EL (cell line): ENCODE measurements at regions not wholly inside any gene's neighbourhood (a gene's known extent, or its start where the extent isn't known, plus 50 kb on each side); places are given as distances from the start of the nearest gene placed in this dataset.
A peak's percentile ranks its signal among the peaks of the same experiment; 100 is the strongest.

ENCODE experiments used
- DNase-seq: peaks from one replicate; pipeline ENCODE4 v3.0.0-alpha.2; 2016

DNA sequence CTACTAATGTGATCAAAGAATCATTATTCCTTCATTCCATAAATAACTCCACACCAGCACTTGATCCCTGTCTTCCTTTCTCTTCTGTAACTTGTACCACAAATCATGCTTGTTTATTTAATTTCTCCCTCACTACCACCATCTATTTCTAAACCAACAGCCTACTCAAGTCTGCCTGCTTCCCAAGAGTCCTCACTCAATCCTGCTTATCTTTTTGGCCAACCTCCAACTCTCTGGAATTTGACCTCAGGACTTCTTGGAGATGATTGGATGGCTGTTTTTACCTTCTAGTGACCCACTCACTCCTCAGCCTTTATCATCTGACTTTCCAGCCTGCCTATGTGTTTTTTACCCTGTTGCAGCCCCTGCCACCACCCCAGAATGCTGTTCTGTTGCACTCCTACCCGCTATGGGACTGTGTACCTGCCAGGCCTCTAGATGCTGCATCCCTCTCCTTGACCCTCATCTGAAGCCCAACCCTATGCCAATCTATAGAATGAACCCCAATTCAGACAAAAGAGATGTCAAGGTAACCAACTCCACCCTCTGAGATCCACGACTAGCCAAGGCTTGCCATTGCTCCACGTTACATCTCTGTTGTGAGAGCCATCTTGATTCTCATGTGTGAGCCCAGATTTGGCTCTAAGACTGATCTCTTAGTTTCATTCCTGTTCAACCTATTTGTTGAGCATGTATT lies 150.2 kb upstream of the PLEKHG7 start:
- peak; percentile 16 for DNase-seq

DNA sequence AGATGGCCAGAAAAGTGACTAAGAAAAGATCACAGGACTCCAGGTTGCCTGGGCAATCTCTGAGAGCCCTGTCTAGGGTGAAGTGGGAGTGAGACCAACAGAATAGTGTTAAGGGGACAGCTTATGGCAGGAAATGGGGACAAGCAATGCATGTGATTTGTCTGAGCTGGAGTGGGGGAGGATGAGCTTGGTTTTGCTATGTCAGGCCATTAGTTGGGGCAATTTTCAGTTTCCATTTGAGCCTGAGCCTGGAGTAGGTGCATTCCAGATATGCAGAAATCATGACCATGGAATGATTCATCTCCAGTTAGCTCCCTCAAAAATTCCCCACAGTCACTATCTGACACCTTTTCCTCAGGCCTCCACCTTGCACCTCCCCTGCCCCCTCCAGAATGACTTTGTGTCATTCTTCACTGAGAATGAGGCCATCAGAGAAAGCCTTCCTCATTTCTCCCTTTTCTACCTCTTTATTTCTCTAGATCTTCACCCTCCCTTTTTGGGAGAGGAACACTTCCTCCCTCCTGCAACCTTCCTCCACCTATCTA lies 150.9 kb upstream of the PLEKHG7 start:
- DNase-seq: peak; percentile 71

DNA sequence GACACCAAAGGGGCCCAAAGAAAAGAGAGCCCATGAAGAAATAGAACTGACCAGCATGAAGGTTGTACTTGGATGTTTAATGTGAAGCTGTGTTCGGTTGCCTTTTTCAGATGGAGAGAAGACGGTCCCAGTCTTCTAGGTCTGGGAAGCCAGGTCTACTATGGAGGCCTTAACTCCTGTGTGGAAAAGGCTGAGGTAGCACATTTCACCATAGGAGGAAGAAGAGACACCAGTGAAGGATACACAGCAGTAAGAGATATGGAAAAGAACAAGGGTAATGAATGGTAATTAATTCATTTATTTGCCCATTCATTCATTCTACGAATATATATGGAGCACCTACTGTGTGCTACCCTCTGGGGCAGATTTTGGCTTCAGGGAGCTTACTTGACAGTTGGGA lies 151.6 kb upstream of the PLEKHG7 start:
- no peak for DNase-seq

DNA sequence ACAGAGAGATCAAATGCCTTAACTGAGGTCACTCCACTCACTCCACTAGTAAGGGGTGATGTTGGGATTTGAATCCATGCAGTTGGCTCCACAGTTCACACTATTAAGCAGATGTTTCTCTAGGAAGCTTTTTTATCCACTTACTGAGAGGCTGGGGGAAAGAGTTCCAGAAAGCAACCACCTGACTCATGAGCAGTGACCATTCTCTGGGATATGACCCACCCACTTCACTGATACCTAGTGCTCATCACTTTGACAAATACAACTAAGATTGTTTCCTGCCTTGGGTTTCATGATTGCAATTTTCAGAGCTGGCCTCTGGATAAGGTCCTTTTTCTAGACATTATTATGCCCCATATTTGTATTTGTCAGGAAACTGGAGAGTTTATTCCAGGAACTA lies 152.1 kb upstream of the PLEKHG7 start:
- DNase-seq: no peak

DNA sequence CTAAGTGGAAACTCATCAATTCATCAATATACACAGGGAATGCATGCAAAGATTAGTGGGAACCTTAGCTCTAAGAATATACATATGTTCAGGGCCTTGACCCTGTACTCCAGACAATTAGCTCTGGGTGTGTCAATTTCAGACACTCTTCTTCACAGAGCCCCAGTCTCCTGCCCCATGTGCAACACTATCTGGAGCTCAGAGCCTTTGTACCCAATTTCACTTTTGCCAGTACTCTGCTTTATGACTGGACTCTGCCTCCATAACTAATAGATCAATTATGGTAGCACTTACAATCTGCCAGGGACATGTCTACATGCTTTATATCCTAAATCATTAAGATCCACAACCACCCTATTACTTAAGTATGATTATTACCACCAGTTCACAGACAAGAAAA lies 152.5 kb upstream of the PLEKHG7 start:
- DNase-seq: no peak

DNA sequence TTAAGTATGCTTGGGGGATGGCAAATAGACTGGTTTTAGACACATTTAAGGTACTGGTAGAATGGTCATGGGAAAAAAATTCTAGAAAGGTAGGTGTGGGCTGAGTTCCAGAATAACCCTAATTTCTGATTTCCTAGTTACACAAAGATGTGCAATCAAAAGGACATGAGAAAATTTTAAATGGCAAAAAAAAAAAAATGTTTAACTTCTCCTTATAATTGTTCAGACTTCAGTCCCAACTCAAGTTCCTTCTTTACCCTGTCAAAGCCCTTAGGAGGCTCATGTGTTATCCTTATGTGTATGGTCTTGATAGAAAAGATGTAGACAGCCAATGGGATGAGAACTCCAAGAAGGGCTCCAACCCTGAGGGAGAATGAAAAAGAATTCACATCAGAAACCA lies 153.3 kb upstream of the PLEKHG7 start:
- no peak for DNase-seq

DNA sequence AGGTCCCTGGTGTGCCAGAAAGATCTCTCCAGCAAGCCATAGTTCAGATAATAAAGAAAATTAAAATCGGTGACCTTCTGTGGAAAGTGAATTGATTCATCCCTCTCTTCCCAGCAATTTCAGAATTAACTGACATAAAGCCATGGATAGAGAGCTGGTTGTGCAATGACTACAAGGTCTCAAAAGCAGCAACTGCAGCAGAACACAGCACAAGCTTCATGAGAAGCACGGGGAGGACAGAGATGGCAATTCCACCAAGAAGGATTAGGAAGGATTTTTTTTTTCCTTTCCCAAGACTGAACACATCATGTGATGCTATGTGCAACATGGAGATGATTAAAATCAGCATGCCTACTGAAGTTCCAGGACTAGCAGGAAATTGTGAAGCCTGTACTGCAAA lies 154.9 kb upstream of the PLEKHG7 start:
- DNase-seq: no peak

DNA sequence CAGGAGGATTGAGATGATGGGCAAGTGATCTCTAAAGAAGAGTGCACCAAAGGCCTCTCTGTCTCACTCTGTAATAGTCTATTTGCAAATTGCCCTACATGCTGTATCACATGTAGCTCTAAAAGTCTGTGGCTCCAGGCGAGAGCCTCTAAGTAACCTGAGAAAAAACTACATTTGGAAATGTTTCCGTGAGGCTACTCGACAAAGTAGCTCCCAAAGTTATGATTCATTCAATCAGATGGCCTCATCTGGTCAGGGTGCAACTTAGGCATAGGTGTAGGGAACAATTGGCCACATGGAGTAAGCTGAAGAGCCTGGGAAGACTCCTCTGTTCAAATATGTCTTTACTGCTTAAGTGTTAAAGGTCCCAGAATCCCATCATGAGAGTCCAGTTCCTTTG lies 155.4 kb upstream of the PLEKHG7 start:
- DNase-seq: no peak

DNA sequence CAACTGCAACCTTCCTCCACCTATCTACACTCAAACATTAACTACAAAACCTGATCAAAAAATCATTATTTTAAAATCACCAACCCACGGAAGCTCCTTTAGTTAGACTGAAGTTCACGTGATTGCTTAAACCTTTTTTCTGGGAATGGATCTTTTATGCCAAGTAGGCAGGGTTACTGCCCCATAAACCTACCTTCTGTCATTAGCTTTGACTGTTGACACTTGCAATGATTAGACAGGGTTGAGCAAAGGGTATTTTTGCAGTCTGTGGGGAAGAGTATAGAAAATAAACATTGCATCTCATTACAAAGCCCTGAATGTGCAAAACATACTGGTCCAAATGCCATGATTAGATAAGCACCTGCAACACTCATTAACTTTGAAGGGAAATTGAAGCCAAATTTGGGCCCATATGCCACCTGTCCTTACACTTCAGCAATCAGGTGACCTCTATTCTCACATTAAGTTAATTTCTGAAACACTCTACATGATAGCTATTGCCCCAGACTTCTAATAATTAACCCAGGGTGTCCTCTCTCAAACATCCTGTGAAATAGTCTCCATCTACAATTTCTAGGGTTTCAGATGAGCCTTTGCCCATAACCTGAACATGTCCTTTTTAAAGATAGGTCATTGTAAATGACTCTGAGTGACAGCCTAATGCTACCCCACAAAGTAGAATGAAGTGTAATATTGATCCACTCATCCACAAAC lies 156.0 kb upstream of the PLEKHG7 start:
- DNase-seq: no peak

DNA sequence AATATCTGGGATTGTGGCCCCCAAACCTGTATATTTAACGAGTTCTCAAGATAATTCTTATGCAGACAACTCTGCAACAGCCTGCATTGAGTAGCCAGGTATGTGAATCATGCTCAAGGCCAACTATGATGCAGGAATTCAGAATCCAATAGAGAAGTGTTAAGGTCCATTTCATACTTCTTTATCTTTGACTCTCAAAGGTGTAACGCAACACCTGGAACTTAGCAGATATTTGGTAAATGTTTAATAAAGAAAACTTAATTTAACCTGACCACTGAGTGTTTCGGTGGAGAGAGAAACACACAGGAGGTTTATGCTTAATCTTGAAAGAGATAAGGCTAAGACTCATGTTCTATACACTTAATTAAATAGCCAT lies 156.5 kb upstream of the PLEKHG7 start:
- no peak for DNase-seq

DNA sequence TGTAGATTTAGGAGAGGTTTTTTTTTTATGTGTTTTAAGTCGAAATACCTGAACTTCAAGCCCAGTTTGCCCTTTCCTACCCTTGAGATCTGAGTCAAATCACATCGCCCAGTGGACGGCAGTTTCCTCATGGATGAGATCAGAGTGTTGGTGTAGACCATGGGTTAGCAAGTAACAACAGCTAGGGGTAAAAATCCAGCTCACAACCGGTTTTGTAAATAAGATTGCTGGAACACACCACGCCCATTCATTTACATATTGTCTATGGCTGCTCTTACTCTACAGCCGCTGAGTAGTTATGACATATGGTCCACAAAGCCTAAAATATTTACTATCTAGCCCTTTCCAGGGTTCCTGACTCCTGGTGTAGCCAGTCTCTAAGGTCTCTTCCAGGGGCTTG lies 158.5 kb upstream of the PLEKHG7 start:
- DNase-seq: no peak

DNA sequence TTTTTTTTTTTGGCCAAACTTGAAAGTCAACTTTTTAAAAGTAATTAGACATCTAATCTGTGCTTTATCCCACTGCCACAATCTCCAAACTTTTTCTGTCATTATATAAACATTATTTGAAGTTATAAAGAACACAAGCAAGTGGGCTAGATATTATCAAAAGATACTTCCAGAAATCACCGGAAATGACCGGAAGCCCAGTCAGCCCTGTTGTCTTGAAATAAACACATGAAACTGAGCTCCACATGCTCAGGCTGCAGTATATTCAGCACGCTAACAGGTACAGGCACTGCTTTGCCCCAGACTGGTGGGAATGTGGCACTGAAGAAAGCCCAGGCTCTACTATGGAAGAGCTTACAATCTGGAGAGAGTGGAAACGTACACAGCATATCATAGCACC lies 158.9 kb upstream of the PLEKHG7 start:
- no peak for DNase-seq

DNA sequence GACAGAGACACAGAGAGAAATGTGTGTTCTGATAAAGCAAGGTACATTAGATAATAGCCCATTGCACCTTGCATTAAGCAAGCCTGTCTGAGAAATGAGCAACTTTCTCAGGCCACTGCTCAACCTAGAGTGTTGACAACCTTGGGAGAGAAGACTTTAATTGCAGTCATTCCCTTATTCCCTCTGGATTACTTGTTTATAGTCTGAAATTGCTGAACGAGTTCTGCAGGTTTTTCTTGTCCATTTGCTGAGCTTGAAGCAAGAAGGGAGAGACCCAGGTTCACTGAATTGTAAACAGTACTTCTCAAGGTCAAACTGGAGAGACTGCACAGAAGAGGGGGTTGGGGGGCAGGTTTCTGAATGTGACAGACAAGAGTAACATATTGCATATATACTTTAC lies 159.4 kb upstream of the PLEKHG7 start:
- DNase-seq: no peak

DNA sequence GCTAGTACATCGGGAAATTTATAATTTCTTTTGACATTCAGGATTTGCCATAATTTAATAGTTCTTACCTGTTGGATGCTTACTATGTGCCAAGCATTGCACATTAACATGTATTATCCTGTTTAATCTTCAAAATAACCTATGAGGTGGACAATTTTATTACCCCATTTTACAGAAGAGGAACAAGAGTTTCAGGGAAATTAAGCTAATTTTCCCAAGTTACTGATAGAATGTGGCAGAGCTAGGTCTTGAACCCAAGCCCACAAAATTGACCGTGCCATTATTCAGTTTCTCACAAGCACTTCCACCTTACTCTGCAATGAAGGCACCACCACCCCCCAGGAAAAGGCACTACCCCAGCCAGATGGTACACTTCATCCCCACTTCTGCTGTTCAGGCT lies 161.1 kb upstream of the PLEKHG7 start:
- DNase-seq: no peak

DNA sequence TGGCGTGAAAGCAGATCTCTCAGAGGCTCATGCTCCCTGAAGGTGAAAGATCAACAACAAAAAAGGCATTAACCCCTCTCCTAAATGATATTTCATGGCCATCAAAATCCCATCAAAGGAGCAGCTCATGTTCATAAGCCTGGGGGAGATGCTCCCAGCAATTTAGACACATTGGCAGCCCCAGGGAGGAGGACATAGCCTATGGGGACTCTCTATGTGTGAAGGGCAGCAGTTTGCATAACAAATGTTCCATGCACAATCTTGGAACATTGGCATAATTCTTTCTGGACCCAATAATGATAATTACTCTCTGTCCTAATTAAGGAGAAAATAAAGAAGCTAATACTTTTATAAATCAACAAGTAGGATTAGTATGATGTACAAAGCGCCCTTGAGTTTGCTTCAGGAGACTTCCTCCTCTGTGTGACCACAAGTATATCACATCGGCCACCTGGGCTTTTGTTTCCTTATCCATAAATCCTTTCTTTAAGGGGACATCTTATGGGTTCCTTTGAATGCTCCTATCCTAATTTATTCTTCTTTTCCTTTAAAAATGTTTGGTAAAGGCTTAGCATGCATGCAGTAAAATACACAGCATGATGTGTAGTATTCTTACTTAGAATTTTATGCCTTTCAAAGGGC lies 161.9 kb upstream of the PLEKHG7 start:
- DNase-seq: no peak

DNA sequence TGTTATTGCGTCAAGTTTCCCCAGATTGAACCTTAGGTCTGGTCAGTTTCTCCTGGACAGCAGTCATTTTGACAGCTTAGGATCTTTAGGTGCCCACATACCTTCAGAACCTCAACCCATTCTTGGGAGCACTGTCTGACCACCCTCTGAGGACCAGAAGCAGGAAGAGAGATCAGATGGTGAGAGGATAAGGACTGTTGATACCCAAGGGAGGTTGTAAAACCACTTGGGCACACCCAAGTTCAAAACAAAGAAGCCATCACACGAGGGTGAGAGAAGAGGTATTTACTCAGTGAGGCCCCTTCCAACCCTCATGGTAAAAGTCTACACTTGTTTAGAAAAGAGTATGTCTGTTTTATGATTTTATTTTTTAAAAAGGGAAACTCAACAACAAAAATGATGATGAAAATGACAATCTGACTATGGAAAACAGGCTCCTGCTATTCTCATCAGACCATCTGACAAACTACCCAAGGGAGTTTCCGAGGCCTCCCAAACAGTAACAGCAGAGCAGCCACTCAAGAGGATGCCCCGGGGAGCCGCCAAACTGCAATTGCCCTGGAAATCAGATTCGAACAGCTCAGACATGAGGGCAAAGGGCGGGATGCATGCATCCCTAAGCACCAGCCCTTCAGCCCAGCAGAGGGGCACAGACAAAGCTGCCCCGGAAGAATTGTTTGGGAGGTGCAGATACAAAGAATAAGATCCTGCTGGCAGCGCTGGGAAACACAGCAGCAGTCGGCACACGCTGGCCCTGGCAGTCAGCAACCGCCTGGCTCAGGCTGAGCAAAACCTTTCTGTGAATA lies 162.6 kb upstream of the PLEKHG7 start:
- no peak for DNase-seq

DNA sequence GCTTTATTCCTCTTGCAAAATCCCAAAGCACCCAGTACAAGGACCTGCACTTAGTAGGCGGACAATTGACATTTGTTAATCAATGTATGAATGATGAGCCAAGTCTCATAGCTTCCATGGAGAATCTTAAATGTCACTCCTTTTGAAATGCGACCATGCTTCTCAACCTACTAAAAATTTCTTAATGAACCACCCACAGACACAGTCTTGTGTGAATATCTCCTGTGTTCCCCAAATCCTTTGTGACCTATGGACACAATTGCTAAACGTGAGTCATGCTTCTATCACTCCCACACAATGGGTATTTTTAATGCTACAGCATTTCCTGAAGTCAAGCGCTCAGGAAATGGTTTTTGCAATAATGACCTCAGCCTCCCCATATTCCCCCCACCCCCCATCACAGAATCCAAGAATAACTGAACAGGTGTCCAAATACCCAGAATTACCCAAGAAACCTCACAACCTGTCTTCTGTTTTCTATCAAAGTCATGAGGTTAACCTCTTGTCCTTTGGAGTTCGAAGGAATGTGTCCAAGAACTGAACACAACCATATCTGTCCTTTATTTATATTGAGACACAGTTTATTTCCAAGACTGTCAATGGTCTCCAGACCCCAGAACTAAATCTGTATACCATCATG lies 163.6 kb upstream of the PLEKHG7 start:
- DNase-seq: peak; percentile 58

DNA sequence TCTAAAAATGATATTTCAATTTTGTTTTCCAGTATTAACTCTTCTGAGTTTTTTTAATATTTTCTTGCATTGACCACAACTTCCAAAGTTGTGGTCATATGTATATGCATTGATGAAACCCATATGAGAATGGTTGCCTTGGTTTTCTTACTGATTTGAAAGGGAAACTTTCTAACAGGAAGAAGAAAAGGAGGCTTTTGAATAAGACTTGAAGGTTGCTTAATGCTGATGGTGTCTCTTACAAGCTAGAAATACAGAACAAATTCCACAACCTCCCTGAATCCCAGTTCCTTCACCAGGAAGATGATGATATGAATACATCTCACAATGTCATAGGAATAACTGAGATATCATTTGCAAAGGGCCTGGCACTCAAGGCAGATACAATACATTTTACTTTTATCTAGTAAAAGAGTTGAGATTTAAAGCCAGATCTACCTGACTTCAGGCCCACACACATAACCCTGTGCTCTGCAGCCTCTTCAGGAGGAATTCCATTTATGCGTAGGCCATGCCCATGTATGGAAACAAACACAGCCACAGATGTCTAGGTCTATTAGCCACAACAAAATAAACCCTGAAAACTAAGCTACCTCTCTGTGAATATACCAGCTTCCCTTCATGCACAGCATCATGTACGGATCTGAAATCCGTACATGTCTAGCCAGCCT lies 165.4 kb upstream of the PLEKHG7 start:
- DNase-seq: no peak

DNA sequence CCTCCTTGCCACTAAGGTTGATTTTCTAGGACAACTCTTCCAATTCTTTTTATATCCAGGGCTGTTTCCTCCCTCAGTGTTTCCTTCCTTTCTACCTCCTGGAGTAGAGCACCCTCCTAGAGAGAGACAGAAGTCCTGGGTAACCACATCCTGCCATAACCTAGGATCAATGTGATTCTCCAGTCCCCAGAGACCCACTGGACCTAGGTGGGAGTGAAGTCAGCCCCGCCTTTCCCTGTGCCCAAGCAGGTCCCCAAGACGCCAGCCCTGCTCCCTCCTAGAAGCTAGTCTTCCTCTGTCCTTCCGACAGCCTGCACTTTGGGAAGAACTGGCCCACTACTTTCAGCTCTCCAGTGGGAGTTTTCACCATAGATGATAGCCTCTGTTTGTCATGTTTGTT lies 166.8 kb upstream of the PLEKHG7 start:
- no peak for DNase-seq

DNA sequence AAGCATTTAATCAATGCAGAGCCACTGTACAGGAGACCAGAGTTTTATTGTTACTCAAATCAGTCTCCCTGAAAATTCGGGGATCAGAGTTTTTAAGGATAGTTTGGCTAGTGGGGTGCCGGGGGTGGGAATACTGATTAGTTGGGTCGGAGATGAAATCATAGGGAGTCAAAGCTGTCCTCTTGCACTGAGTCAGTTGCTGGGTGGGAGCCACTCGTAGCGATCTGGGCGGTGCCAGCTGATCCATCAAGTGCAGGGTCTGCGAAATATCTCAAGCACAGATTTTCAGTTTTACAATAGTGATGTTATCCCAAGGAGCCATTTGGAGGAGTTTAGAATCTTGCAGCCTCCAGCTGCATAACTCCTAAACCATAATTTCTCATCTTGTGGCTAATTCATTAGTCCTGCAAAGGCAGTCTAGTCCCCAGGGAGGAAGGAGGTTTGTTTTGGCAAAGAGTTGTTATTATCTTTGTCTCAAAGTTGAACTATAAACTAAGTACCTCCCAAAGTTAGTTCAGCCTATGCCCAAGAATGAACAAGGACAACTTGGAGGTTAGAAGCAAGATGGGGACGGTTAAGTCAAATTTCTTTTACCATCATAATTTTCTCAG lies 169.4 kb upstream of the PLEKHG7 start:
- DNase-seq: no peak

DNA sequence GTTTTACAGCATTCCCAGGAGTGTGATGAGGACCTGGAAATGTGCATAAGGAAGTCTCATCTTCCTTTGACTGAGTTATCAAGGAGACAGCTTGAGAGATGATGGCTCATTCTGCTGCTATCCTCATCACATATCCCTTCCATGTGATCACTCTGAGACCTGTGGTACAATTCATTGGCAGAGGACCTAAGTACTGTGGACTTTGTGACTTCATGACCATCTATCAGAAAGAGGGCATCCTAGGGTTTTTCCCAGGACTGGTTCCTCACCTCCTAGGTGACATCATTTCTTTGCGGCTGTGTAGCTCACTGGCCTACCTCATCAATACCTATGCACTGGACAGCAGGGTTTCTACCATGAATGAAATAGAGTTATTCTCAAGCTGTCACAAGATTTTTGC lies 172.1 kb upstream of the PLEKHG7 start:
- no peak for DNase-seq

DNA sequence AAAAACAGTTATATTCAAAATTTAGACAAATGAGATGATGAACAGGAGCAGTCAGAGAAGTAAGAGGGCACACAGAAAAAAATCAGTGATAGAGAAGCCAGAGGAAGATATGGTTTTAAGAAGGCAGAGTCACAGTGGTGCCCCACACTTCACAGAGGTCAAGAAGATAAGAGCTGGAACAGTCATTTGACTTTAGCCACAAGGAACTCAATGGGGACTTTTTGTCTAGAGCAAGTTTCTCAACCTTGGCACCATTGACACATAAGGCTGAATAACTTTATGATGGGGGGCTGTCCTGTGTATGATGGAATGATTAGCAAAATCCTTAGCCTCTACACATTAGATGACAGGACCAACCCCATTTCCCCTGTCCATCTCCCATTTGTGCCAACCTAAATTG lies 172.8 kb upstream of the PLEKHG7 start:
- DNase-seq: no peak
